HEK293 (cell line): ENCODE measurements at regions not wholly inside any gene's neighbourhood (a gene's known extent, or its start where the extent isn't known, plus 50 kb on each side); places are given as distances from the start of the nearest gene placed in this dataset.

ENCODE experiments used
- CTCF ChIP-seq: fragments of 450-650 bp; formaldehyde crosslinking; IDR thresholded peaks from 2 replicates; pipeline ENCODE4 v1.5.1; 2016; ENCODE audit warnings: missing biosample characterization, missing genetic modification characterization
- OSR2 ChIP-seq: fragments of 450-650 bp; formaldehyde crosslinking; IDR thresholded peaks from 2 replicates; pipeline ENCODE4 v1.5.1; 2016; ENCODE audit warnings: missing biosample characterization, missing genetic modification characterization
- TCF7L2 ChIP-seq: IDR thresholded peaks from 2 replicates; pipeline ENCODE4 v1.6.1; 2011; ENCODE audit warnings: low read depth, mild to moderate bottlenecking, inconsistent platforms, low read length, moderate library complexity, borderline replicate concordance
- ZBTB21 ChIP-seq: fragments of 450-650 bp; formaldehyde crosslinking; IDR thresholded peaks from 2 replicates; pipeline ENCODE4 v1.5.1; 2017; ENCODE audit warnings: missing biosample characterization, missing genetic modification characterization
- ZNF10 ChIP-seq: fragments of 450-650 bp; formaldehyde crosslinking; IDR thresholded peaks from 2 replicates; pipeline ENCODE4 v1.5.1; 2017; ENCODE audit warnings: missing biosample characterization, missing genetic modification characterization
- ZNF518A ChIP-seq: fragments of 450-650 bp; formaldehyde crosslinking; conservative IDR thresholded peaks from 2 replicates; pipeline ENCODE4 v1.5.1; 2016; ENCODE audit warnings: low read depth, missing biosample characterization, missing genetic modification characterization
- ZNF792 ChIP-seq: fragments of 450-650 bp; formaldehyde crosslinking; IDR thresholded peaks from 2 replicates; pipeline ENCODE4 v1.5.1; 2016; ENCODE audit warnings: missing biosample characterization, missing genetic modification characterization
- ZNF830 ChIP-seq: fragments of 450-650 bp; IDR thresholded peaks from 2 replicates; pipeline ENCODE4 v1.5.0; 2018; ENCODE audit warnings: missing biosample characterization, missing genetic modification characterization, low read depth, mild to moderate bottlenecking, moderate library complexity
- ZSCAN16 ChIP-seq: fragments of 450-650 bp; formaldehyde crosslinking; IDR thresholded peaks from 2 replicates; pipeline ENCODE4 v1.5.1; 2016; ENCODE audit warnings: missing biosample characterization, missing genetic modification characterization

- TF ChIP-seq ZSCAN16 (tag by site-specific recombination) (no peak), ZNF792 (no peak), CTCF (tag by site-specific recombination) (no peak), ZNF830 (no peak), OSR2 (tag by site-specific recombination) (no peak), TCF7L2 (no peak), ZNF10 (tag by site-specific recombination) (no peak), ZNF518A (tag by site-specific recombination) (no peak), ZBTB21 (no peak)
Observed at GRCh38 chr2:123453046-123453700, 571.9 kb upstream of the CNTNAP5 start.
